ENCODE measurements at regions not wholly inside any gene's neighbourhood (a gene's known extent, or its start where the extent isn't known, plus 50 kb on each side); places are given as distances from the start of the nearest gene placed in this dataset.
"Not testable (repeated sequence)": the region's sequence is repeated elsewhere in the genome, so short reads cannot be mapped to it uniquely, and the experiment has no call there.

DNA sequence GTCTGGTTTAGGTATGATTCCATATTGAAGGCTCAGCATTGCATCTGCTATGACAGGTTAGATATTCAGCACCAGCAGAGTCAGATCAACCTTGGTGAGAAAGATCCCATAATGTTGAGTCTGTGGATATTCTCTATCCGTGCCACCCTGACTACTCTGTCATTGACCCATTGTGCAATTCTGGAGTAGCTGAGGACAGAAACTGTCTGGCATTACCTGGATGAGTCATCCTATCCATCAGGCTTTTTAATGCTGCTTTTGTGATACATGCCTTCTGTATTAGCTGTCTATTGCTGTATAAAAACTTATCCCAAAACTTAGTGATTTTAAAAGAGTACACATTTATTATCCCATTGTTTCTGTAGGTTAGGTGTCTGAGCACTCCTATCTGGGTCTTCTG, 189.1 kb upstream of the FAT3 start:
- H3K4me1 Mint-ChIP-seq: no peaks in the 10 kb centered on the region
- H3K27ac Mint-ChIP-seq: no peak overlapping the region
- H3K9me3 Mint-ChIP-seq: peaks cover 8% of the 10 kb centered on the region
- no peaks in the 10 kb centered on the region for H3K36me3 Mint-ChIP-seq
- no peak for DNase-seq (ENCODE audit: low spot score in 2 of 2, unreplicated experiment in 2 of 2)
- TF ChIP-seq, protein P1, sequence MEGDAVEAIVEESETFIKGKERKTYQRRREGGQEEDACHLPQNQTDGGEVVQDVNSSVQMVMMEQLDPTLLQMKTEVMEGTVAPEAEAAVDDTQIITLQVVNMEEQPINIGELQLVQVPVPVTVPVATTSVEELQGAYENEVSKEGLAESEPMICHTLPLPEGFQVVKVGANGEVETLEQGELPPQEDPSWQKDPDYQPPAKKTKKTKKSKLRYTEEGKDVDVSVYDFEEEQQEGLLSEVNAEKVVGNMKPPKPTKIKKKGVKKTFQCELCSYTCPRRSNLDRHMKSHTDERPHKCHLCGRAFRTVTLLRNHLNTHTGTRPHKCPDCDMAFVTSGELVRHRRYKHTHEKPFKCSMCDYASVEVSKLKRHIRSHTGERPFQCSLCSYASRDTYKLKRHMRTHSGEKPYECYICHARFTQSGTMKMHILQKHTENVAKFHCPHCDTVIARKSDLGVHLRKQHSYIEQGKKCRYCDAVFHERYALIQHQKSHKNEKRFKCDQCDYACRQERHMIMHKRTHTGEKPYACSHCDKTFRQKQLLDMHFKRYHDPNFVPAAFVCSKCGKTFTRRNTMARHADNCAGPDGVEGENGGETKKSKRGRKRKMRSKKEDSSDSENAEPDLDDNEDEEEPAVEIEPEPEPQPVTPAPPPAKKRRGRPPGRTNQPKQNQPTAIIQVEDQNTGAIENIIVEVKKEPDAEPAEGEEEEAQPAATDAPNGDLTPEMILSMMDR (IDR thresholded peaks at IDR 0.05; ENCODE audit: unreplicated experiment): no peak
- no peak overlapping the region for H3K4me3 Mint-ChIP-seq
- H3K27me3 Mint-ChIP-seq (ENCODE audit: low read depth): no peaks in the 10 kb centered on the region

DNA sequence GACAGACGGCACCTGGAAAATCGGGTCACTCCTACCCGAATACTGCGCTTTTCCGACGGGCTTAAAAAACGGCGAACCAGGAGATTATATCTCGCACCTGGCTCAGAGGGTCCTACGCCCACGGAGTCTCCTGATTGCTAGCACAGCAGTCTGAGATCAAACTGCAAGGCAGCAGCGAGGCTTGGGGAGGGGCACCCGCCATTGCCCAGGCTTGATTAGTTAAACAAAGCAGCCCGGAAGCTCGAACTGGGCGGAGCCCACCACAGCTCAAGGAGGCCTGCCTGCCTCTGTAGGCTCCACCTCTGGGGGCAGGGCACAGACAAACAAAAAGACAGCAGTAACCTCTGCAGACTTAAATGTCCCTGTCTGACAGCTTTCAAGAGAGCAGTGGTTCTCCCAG, 197.5 kb upstream of the FAT3 start:
- not testable (repeated sequence) for DNase-seq (ENCODE audit: low spot score in 2 of 2, unreplicated experiment in 2 of 2); H3K9me3 Mint-ChIP-seq; H3K27me3 Mint-ChIP-seq (ENCODE audit: low read depth); H3K27ac Mint-ChIP-seq; H3K36me3 Mint-ChIP-seq
- H3K4me3 Mint-ChIP-seq: peak overlapping the region; percentile 47
- peaks cover 11% of the 10 kb centered on the region for H3K4me1 Mint-ChIP-seq

DNA sequence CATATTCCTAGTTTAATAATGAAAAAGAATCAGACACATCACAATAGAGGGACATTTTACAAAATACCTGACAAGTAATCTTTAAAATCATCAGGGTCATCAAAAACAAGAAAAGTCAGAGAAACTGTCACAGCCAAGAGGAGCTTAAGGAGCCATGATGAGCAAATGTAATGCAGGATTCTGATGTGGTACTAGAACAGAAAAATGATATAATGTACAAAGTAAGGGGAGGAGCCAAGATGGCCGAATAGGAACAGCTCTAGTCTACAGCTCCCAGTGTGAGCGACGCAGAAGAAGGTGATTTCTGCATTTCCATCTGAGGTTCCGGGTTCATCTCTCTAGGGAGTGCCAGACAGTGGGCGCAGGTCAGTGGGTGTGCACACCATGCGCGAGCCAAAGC, 198.0 kb upstream of the FAT3 start:
- TF ChIP-seq, protein P1 (IDR thresholded peaks at IDR 0.05; ENCODE audit: unreplicated experiment): no peak
- H3K9me3 Mint-ChIP-seq: peaks cover 9% of the 10 kb centered on the region
- no peaks in the 10 kb centered on the region for H3K27me3 Mint-ChIP-seq (ENCODE audit: low read depth)
- H3K4me1 Mint-ChIP-seq: peaks cover 11% of the 10 kb centered on the region
- no peak overlapping the region for H3K27ac Mint-ChIP-seq
- no peaks in the 10 kb centered on the region for H3K36me3 Mint-ChIP-seq
- peak overlapping the region; percentile 47 for H3K4me3 Mint-ChIP-seq
- no peak for DNase-seq (ENCODE audit: low spot score in 2 of 2, unreplicated experiment in 2 of 2)

DNA sequence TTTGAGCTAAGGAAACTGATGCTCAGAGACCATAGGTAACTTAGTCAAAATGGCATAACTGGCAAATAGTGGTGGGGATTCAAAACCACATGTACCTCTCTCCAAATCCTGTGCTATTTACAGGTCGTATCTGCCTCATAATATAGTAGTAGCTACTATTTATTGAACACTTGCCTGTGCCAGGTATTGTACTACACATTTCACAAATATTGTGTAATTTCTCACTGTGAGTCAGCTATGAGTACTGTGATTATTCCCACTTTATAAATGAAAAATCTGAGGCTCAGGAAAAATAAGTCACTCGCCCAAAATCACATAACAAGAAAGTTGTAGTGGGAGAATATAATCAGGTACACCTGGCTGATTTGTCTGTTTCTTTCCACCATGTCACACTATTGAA, 199.8 kb upstream of the FAT3 start:
- Mint-ChIP-seq H3K4me1 (peaks cover 11% of the 10 kb centered on the region), H3K36me3 (no peaks in the 10 kb centered on the region), H3K27me3 (ENCODE audit: low read depth) (no peaks in the 10 kb centered on the region), H3K9me3 (peaks cover 16% of the 10 kb centered on the region), H3K4me3 (no peak overlapping the region), H3K27ac (no peak overlapping the region)
- no peak for DNase-seq (ENCODE audit: low spot score in 2 of 2, unreplicated experiment in 2 of 2)
- TF ChIP-seq, protein P1 (IDR thresholded peaks at IDR 0.05; ENCODE audit: unreplicated experiment): no peak

DNA sequence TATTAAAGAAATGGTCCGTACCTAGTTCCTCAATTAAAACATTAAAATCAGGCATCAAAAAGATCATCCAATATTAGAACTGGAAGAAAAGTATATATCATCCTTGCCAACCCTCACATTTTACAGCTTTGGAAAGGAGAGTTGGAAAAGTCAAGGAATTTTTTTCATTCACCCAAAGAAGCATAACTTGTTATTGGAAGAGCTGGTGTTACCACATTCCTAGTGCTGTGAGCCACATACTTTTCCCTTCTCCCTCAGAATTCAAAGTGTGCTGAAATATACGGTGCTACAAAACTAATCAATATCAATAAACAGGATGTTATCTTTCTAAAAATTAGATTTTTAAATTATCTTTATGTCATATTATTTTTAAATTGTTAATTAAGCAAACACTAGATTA, 202.1 kb upstream of the FAT3 start:
- H3K27me3 Mint-ChIP-seq (ENCODE audit: low read depth): no peaks in the 10 kb centered on the region
- TF ChIP-seq, protein P1 (IDR thresholded peaks at IDR 0.05; ENCODE audit: unreplicated experiment): no peak
- no peak overlapping the region for H3K4me3 Mint-ChIP-seq
- peaks cover 11% of the 10 kb centered on the region for H3K4me1 Mint-ChIP-seq
- H3K9me3 Mint-ChIP-seq: peaks cover 18% of the 10 kb centered on the region
- H3K36me3 Mint-ChIP-seq: no peaks in the 10 kb centered on the region
- H3K27ac Mint-ChIP-seq: peak overlapping the region; percentile 72
- DNase-seq (ENCODE audit: low spot score in 2 of 2, unreplicated experiment in 2 of 2): no peak

DNA sequence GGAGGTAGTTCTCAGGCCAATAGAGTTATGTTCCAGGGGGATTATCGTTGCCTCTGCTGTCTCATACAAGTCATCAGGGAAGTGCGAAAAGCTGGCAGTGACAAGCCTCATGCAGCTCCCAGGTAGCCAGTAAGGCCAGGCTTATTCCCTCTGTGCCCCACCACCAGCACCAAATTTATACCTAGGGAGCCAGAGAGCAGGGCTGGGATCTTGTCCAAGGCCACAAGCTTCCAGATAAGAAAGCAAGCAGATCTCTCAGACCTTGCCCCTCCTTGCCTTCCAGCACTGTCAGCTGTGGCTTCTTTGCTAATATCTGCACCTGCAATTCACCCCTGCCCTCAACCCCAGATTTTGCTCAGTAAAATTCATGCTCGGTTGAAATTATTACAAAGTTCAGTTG, 206.3 kb upstream of the FAT3 start:
- H3K27ac Mint-ChIP-seq: no peak overlapping the region
- peaks cover 9% of the 10 kb centered on the region for H3K36me3 Mint-ChIP-seq
- peaks cover 9% of the 10 kb centered on the region for H3K4me1 Mint-ChIP-seq
- H3K9me3 Mint-ChIP-seq: peaks cover 48% of the 10 kb centered on the region
- H3K4me3 Mint-ChIP-seq: no peak overlapping the region
- DNase-seq (ENCODE audit: low spot score in 2 of 2, unreplicated experiment in 2 of 2): no peak
- TF ChIP-seq, protein P1 (IDR thresholded peaks at IDR 0.05; ENCODE audit: unreplicated experiment): no peak
- H3K27me3 Mint-ChIP-seq (ENCODE audit: low read depth): no peaks in the 10 kb centered on the region

All from mesothelial cell of epicardium (in vitro differentiated cells).